OCI-LY3 (cell line): ENCODE measurements at regions not wholly inside any gene's neighbourhood (a gene's known extent, or its start where the extent isn't known, plus 50 kb on each side); places are given as distances from the start of the nearest gene placed in this dataset.

Experiments used
- EZH2phosphoT487 ChIP-seq: fragments of 200-600 bp; shearing (Covaris generic); IDR thresholded peaks from 2 replicates; pipeline ENCODE4 v1.6.1; 2018; ENCODE audit warnings: antibody characterized with exemption, mixed run types, low read depth
- TF ChIP-seq, protein P1 (sequence below): fragments of 200-600, 300-600 bp; sonication (generic); IDR thresholded peaks from 2 replicates; pipeline ENCODE4 v1.5.1; 2014; ENCODE audit warnings: antibody characterized with exemption, low read length, low read depth

DNA sequence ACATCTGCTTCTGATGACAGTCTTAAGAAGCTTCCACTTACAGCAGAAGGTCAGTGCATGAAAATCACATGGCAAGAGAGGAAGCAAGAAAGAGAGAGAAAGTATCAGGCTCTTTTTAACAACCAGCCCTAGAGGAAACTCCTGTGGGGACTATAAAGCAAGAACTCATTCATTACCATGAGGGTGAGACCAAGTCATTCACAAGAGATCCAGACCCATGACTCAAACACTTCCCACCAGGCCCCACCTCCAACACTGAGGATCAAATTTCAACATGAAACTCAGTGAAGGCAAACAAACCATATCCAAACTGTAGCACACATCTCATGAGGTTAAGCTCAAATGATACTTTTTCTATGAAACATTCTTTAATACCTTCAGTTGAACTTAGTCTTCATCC lies 643.2 kb upstream of the SYNCRIP start:
- no peak for TF ChIP-seq EZH2phosphoT487
- TF ChIP-seq, protein P1, sequence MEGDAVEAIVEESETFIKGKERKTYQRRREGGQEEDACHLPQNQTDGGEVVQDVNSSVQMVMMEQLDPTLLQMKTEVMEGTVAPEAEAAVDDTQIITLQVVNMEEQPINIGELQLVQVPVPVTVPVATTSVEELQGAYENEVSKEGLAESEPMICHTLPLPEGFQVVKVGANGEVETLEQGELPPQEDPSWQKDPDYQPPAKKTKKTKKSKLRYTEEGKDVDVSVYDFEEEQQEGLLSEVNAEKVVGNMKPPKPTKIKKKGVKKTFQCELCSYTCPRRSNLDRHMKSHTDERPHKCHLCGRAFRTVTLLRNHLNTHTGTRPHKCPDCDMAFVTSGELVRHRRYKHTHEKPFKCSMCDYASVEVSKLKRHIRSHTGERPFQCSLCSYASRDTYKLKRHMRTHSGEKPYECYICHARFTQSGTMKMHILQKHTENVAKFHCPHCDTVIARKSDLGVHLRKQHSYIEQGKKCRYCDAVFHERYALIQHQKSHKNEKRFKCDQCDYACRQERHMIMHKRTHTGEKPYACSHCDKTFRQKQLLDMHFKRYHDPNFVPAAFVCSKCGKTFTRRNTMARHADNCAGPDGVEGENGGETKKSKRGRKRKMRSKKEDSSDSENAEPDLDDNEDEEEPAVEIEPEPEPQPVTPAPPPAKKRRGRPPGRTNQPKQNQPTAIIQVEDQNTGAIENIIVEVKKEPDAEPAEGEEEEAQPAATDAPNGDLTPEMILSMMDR, result no peak
